Activated T-helper 17 cell treated with anti-CD3 and anti-CD28 coated beads, Interleukin-2, amount 50 U/mL, for 72 hours (primary cell): ENCODE measurements at regions not wholly inside any gene's neighbourhood (a gene's known extent, or its start where the extent isn't known, plus 50 kb on each side); places are given as distances from the start of the nearest gene placed in this dataset.

Experiments used
- ATAC-seq: fragments of 150-1000 bp; cut with Tn5 transposase; replicated peaks from 2 replicates; pipeline ENCODE4 v1.10.0; 2021; ENCODE audit warnings: mild to moderate bottlenecking, moderate library complexity
- H3K27ac Mint-ChIP-seq: one replicate; pipeline ENCODE4 v1.8.0; 2022; ENCODE audit warnings: mixed read lengths
- H3K27me3 Mint-ChIP-seq: one replicate; pipeline ENCODE4 v1.8.0; 2022; ENCODE audit warnings: mixed read lengths
- H3K36me3 Mint-ChIP-seq: one replicate; pipeline ENCODE4 v1.8.0; 2022; ENCODE audit warnings: low read depth, mild to moderate bottlenecking, mixed read lengths
- H3K4me1 Mint-ChIP-seq: one replicate; pipeline ENCODE4 v1.8.0; 2022; ENCODE audit warnings: mixed read lengths
- H3K4me3 Mint-ChIP-seq: one replicate; pipeline ENCODE4 v1.8.0; 2022; ENCODE audit warnings: mild to moderate bottlenecking, mixed read lengths
- H3K9me3 Mint-ChIP-seq: one replicate; pipeline ENCODE4 v1.8.0; 2022; ENCODE audit warnings: mixed read lengths

DNA sequence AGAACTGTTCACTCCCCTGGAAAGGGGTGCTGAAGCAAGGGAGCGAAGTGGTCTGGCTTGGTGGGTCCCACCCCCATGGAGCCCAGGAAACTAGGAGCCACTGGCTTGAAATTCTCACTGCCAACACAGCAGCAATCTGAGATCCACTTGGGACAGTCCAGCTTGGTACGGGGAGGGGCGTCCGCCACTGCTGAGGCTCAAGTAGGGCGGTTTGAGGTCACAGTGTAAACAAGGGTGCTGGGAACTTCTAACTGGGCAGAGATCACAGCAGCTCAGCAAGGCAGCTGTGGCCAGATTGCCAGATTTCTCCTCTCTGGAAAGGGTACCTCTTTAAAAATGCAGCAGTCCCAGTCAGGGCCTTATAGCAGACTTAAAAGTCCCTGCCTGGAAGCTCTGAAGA lies 53.9 kb upstream of the GALNTL6 start:
- peaks cover 31% of the 10 kb centered on the region for H3K9me3 Mint-ChIP-seq
- no peak overlapping the region for H3K4me3 Mint-ChIP-seq
- H3K36me3 Mint-ChIP-seq, result no peaks in the 10 kb centered on the region
- no peak for ATAC-seq
- no peak overlapping the region for H3K27ac Mint-ChIP-seq
- H3K4me1 Mint-ChIP-seq, result no peaks in the 10 kb centered on the region
- H3K27me3 Mint-ChIP-seq, result no peaks in the 10 kb centered on the region

DNA sequence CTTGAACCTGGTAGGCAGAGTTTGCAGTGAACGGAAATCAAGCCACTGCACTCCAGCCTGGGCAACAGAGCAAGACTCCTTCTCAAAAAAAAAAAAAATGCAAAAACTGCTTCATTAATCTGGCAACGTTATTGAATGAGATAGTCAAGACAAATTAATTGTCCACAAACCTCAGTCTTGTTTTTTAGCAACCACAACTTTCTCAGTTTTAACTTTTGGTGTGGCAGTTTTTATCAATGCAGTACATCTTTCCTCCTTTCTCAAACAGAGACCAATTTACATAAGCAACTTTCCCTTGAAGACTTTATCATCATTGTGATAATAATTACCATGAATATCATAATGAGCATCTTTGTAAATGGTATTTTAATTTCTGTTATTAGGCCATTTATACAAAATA lies 61.7 kb upstream of the GALNTL6 start:
- peaks cover 11% of the 10 kb centered on the region for H3K9me3 Mint-ChIP-seq
- H3K27me3 Mint-ChIP-seq, result no peaks in the 10 kb centered on the region
- H3K27ac Mint-ChIP-seq, result no peak overlapping the region
- no peak for ATAC-seq
- no peak overlapping the region for H3K4me3 Mint-ChIP-seq
- H3K4me1 Mint-ChIP-seq, result no peaks in the 10 kb centered on the region
- no peaks in the 10 kb centered on the region for H3K36me3 Mint-ChIP-seq

DNA sequence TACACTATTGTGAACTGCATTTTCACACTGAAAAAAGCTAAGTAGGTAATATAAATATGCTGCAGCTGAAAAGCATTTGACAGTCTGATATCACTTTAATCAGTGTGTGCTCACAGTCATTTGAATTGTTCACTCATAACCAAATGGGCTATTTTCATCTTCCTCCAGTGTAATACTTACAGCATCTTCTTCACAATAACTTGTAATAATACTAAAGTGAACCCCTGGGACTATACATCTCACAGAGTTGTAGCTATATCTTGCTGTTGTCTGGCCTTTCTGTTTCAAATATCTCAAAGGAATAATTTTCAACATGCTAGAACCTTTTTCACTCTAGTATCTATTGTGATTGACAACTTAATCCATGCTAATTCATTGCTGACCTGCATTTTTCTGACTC lies 66.8 kb upstream of the GALNTL6 start:
- Mint-ChIP-seq H3K27ac (no peak overlapping the region), H3K4me1 (no peaks in the 10 kb centered on the region), H3K36me3 (no peaks in the 10 kb centered on the region), H3K9me3 (peaks cover 7% of the 10 kb centered on the region), H3K4me3 (no peak overlapping the region), H3K27me3 (no peaks in the 10 kb centered on the region)
- ATAC-seq, result no peak

DNA sequence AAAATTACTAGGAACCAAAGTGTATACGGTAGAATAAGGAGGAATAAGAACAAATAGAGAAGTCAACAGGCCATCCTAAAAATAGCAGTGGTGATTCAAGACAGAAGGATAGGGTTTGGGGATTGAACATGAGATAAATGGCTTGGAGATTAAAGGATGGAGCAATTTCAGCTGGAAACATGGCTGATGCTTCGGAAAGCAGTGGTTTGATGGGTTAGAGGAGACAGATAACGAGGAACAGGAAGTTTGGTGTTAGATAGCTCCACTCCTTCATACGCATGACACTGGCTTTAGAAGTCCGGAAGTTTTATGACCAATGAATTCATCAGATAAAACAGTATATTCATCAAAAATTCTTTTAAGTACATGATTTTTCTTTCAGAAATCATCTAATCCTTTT lies 70.8 kb upstream of the GALNTL6 start:
- no peaks in the 10 kb centered on the region for H3K36me3 Mint-ChIP-seq
- no peak overlapping the region for H3K4me3 Mint-ChIP-seq
- no peak overlapping the region for H3K27ac Mint-ChIP-seq
- H3K4me1 Mint-ChIP-seq, result no peaks in the 10 kb centered on the region
- no peaks in the 10 kb centered on the region for H3K27me3 Mint-ChIP-seq
- H3K9me3 Mint-ChIP-seq, result peaks cover 6% of the 10 kb centered on the region
- ATAC-seq, result no peak

DNA sequence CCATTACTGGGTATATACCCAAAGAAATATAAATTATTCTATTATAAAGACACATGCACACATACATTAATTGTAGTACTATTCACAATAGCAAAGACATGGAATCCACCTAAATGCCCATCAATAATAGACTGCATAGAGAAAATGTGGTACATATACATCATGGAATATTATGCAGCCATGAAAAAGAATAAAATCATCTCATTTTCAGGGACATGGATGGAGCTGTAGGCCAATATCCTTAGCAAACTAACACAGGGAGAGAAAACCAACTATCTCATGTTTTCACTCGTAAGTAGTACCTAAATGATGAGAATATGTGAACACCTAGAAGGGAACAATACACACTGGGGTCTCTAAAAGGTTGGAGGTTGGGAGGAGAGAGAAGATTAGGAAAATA lies 86.0 kb upstream of the GALNTL6 start:
- Mint-ChIP-seq H3K4me3 (no peak overlapping the region), H3K27ac (no peak overlapping the region), H3K4me1 (no peaks in the 10 kb centered on the region), H3K36me3 (no peaks in the 10 kb centered on the region), H3K9me3 (peaks cover 26% of the 10 kb centered on the region), H3K27me3 (no peaks in the 10 kb centered on the region)
- no peak for ATAC-seq

DNA sequence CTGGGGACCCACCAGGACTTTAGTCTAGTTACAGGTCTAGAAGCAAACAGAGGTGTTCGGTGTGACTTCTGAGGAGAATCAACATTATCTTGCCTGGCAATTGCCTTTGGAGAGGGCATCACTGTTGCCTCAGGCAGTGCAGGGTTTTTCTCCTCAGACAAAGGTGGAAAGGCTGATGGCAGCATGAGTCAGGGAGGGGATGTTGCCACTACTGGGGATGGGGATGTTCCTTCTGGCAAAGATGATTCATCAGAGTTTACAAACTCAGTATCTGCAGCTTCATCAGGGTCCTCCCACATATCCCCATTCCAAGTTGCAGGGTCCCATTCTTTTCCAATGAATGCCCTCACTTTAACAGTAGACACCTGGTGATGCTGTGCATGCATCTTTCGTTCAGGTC lies 91.3 kb upstream of the GALNTL6 start:
- Mint-ChIP-seq H3K27ac (no peak overlapping the region), H3K4me3 (no peak overlapping the region), H3K9me3 (peaks cover 29% of the 10 kb centered on the region), H3K4me1 (no peaks in the 10 kb centered on the region), H3K36me3 (no peaks in the 10 kb centered on the region), H3K27me3 (no peaks in the 10 kb centered on the region)
- ATAC-seq, result no peak

DNA sequence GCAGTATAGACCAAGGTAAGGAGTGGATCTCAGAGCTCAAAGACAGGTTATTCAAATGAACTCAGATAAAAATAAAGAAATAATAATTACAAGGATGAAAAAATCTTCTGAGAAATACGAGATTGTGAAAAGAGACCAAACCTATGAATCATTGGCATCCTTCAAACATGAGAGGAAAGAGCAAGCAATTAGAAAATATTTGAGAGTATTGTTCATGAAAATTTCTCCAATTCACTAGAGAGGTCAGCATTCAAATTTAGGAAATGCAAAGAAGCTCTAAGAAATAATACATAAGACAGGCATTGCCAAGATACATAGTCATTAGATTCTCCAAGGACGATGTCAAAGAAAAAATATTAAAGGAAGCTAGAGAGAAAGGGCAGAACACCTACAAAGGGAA lies 93.5 kb upstream of the GALNTL6 start:
- H3K4me1 Mint-ChIP-seq, result no peaks in the 10 kb centered on the region
- no peak overlapping the region for H3K27ac Mint-ChIP-seq
- no peak for ATAC-seq
- H3K4me3 Mint-ChIP-seq, result no peak overlapping the region
- no peaks in the 10 kb centered on the region for H3K27me3 Mint-ChIP-seq
- no peaks in the 10 kb centered on the region for H3K36me3 Mint-ChIP-seq
- H3K9me3 Mint-ChIP-seq, result peaks cover 32% of the 10 kb centered on the region

DNA sequence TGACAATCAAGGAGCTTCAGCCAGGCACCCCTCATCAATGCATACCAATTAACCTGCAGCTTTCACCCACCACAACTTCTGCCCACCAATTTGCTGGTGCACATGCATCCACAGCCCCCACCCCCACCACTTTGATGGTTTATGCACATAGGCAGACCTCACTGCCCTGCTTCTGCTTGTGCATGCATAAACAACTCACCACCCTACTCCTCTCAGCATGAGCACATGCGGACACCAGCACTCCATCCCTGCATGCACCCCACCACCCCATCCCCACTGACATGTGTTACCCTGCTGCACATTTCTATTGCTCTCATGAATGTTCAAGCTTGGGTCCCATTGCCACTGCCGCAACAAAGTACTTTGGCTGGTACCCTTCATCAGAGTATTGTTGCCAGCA lies 94.5 kb upstream of the GALNTL6 start:
- peaks cover 27% of the 10 kb centered on the region for H3K9me3 Mint-ChIP-seq
- H3K4me1 Mint-ChIP-seq, result no peaks in the 10 kb centered on the region

DNA sequence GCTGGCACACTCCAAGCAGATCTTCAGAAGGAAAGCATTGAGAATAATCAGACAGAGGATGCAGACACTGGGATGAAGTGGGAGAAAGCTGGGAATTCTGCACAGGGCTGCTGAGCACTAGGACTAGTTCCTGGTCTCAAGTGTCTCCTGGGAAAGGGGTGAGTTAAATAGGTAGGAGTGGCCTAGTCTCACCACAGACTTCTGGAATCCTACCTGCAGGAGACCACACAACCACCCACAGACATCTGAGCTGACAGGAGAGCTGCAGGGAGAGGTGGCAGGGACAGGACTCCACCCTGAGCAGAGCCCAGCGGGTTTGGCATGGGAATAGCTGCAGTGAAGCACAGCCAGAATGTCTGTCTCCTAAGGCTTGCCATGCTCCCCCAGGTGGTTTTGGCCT lies 95.1 kb upstream of the GALNTL6 start:
- Mint-ChIP-seq H3K9me3 (peaks cover 21% of the 10 kb centered on the region), H3K4me3 (no peak overlapping the region), H3K36me3 (no peaks in the 10 kb centered on the region), H3K27ac (no peak overlapping the region), H3K4me1 (no peaks in the 10 kb centered on the region), H3K27me3 (no peaks in the 10 kb centered on the region)
- no peak for ATAC-seq

More for the DNA sequence above, 94.5 kb upstream of the GALNTL6 start:
- Mint-ChIP-seq H3K4me3 (no peak overlapping the region), H3K27me3 (no peaks in the 10 kb centered on the region), H3K27ac (no peak overlapping the region), H3K36me3 (no peaks in the 10 kb centered on the region)
- no peak for ATAC-seq

DNA sequence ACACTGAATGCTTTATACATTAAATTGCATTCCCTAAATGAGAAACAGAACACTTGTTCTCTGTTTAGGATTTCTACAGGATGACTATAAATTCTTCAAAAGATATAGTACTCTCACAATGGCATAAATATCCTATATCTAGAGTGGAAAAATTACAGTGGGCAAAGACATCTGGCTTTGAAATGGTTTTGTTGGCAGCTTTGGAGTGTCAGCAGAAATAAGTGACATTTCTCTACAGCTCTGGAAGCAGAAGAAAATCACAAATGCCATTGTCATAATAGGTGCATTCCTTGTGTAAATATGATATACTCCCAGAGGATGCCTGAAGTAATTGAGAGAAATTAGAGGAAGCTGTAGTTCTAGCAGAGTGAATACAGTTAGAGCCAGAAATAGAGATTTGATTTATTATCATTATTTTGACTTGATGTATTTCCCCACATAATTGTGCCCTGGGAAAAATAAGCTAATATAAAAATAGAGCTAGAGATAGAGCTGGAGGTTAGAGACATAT lies 95.9 kb upstream of the GALNTL6 start:
- H3K9me3 Mint-ChIP-seq, result peaks cover 14% of the 10 kb centered on the region
- no peaks in the 10 kb centered on the region for H3K27me3 Mint-ChIP-seq
- no peak overlapping the region for H3K27ac Mint-ChIP-seq
- H3K4me1 Mint-ChIP-seq, result no peaks in the 10 kb centered on the region
- ATAC-seq, result no peak
- no peak overlapping the region for H3K4me3 Mint-ChIP-seq
- no peaks in the 10 kb centered on the region for H3K36me3 Mint-ChIP-seq

DNA sequence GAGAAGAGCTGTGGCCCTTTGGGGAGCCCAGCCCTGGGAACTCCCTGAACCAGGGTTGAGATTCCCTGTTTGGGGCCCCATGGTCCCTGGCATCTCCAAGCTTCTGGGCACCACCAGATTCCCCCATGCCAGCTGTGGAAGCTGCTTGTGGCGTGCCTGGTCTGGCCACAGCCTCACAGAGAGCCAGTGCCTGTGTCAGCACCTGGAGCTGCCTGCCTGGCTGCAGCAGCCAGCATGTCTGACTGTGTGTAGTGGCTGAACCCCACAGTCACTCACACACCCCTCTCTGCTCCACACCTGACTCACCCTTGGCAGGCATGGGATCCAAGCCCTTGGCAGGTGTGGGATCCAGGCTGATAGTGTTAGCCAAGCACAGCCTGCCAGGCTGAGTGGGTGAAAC lies 97.2 kb upstream of the GALNTL6 start:
- Mint-ChIP-seq H3K9me3 (peaks cover 12% of the 10 kb centered on the region), H3K4me3 (no peak overlapping the region), H3K36me3 (no peaks in the 10 kb centered on the region), H3K27me3 (no peaks in the 10 kb centered on the region), H3K27ac (no peak overlapping the region), H3K4me1 (no peaks in the 10 kb centered on the region)
- no peak for ATAC-seq

DNA sequence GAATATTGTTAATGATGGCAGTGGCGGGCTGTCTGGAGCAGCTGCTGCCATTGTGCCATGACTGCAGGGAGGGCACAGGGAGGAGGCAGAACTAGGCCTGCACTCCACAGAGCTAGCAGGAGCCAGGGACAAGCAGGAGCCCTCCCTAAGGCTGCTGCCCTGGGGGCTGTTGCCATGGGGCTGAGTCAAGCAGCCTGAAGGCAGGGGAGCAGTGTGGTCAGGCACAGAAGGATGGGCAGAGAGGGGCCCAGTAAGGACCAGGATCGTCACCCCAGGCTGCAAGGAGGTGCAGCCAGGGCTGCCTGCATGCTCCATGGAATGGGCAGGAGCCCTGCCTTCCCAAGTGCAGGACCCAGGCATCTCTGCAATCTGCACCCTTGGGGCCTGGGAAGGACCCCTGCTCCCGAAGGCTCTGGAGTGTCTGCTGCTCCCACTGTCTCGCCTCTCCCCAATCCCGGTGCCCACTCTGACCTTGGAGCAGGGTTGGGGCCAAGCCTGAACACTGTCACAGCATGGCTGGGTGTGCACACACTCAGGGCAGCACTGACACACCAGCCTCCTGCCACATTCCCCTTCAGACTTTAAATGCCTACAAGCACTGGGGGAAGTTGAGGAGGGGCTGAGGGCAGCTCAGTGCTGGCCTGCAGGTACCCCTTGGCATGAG lies 98.3 kb upstream of the GALNTL6 start:
- H3K9me3 Mint-ChIP-seq, result peaks cover 9% of the 10 kb centered on the region
- no peaks in the 10 kb centered on the region for H3K4me1 Mint-ChIP-seq
- ATAC-seq, result no peak
- H3K27me3 Mint-ChIP-seq, result no peaks in the 10 kb centered on the region
- H3K27ac Mint-ChIP-seq, result no peak overlapping the region
- H3K36me3 Mint-ChIP-seq, result no peaks in the 10 kb centered on the region
- no peak overlapping the region for H3K4me3 Mint-ChIP-seq

DNA sequence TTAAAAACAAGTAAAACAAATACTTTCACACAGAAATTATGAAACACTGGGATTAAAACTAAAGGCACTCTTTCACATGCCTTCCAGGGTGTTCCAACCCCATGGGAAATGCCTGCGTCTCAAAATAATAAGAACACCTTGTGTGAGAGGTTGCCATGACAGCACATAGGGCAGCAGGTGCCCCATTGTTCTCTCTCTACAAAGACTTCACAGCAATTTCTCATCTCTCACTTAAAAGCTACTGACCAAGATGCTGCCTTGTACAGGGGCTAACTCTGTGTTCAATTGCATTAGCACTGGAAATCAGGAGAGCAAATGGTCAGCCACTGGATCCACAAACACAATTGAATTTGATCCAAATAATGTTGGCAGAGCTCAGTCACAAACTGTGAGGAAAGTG lies 102.5 kb upstream of the GALNTL6 start:
- Mint-ChIP-seq H3K9me3 (peaks cover 8% of the 10 kb centered on the region), H3K4me1 (no peaks in the 10 kb centered on the region), H3K36me3 (no peaks in the 10 kb centered on the region), H3K27ac (no peak overlapping the region), H3K27me3 (no peaks in the 10 kb centered on the region), H3K4me3 (no peak overlapping the region)
- no peak for ATAC-seq

DNA sequence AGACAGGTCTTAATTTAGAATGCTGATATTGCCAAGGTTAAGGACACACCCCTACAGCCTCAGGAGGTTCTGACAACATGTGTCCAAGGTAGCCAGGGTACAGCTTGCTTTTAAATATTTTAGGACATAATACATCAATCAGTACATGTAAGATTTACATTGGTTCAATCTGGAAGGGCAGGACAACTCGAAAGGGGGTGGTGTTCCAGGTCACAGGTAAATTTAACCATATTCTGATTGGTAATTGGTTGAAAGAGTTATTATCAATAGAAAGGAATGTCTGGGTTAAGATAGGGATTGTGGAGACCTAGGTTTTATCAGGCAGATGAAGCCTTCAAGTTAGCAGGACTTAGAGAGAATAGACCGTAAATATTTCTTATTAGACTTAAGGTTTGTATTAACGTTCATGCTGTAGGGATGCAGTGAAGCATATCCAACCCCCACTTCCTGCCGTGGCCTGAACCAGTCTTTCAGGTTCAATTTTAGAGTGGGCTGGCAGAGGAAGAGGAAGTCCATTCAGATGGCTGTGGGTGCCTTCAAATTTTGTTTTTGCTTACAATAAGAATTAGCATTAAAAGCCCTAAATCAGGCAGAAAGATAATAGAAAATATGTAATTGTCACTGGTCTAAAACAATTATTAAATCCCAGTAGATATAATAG lies 136.5 kb upstream of the GALNTL6 start:
- no peaks in the 10 kb centered on the region for H3K4me1 Mint-ChIP-seq
- H3K36me3 Mint-ChIP-seq, result no peaks in the 10 kb centered on the region
- H3K4me3 Mint-ChIP-seq, result no peak overlapping the region
- H3K27me3 Mint-ChIP-seq, result no peaks in the 10 kb centered on the region
- no peak for ATAC-seq
- no peak overlapping the region for H3K27ac Mint-ChIP-seq
- H3K9me3 Mint-ChIP-seq, result peaks cover 5% of the 10 kb centered on the region

DNA sequence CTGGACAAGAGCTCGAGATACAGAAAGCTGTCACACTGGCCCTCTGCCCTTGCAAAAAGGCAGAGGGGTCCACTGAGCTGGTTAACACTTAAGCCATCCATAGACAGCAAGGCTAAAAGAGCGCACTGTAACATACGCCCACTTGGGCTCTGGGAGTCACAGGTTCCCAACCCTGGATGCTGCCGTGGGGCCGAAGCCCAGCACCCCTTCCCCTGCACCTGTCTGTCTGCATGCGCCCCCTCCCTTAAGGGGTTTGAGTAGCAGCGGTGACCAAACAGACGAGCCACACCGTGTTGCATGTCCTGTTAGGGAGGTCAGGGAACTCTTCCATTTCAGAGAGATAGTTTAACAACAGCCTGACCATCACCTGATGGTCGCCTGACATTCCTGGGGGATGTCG lies 138.4 kb upstream of the GALNTL6 start:
- Mint-ChIP-seq H3K4me3 (no peak overlapping the region), H3K27me3 (no peaks in the 10 kb centered on the region), H3K9me3 (peaks cover 5% of the 10 kb centered on the region), H3K4me1 (no peaks in the 10 kb centered on the region), H3K27ac (no peak overlapping the region), H3K36me3 (no peaks in the 10 kb centered on the region)
- no peak for ATAC-seq
